Myocyte (in vitro differentiated cells): ENCODE measurements at regions not wholly inside any gene's neighbourhood (a gene's known extent, or its start where the extent isn't known, plus 50 kb on each side); places are given as distances from the start of the nearest gene placed in this dataset.

ENCODE experiments used
- DNase-seq: peaks from one replicate; pipeline ENCODE4 v3.0.0-alpha.2; 2012; ENCODE audit warnings: low read depth

GRCh38 chr13:110826861-110827672, 87.8 kb downstream of the ANKRD10 start:
- no peak for DNase-seq
